Testis (tissue), 2 donors: ENCODE measurements at regions not wholly inside any gene's neighbourhood (a gene's known extent, or its start where the extent isn't known, plus 50 kb on each side); places are given as distances from the start of the nearest gene placed in this dataset.

Source experiments
- DNase-seq: peaks from one replicate; pipeline ENCODE4 v3.0.0-alpha.2; 2019
- H3K27ac ChIP-seq, 2 donors: fragments of 200-600 bp; sonication (generic); one replicate each; pipeline ENCODE4 v1.5.1; 2019
- H3K27me3 ChIP-seq: fragments of 200-600 bp; sonication (generic); one replicate; pipeline ENCODE4 v1.5.1; 2019
- H3K36me3 ChIP-seq: fragments of 200-600 bp; sonication (generic); one replicate; pipeline ENCODE4 v1.5.1; 2017; ENCODE audit warnings: low read depth; ENCODE audit errors: missing control alignments
- H3K4me1 ChIP-seq: fragments of 200-600 bp; sonication (generic); one replicate; pipeline ENCODE4 v1.5.1; 2019
- H3K4me3 ChIP-seq, 2 donors: fragments of 200-600 bp; sonication (generic); one replicate each; pipeline ENCODE4 v1.5.1; 2017 to 2019
- H3K9me3 ChIP-seq: fragments of 200-600 bp; sonication (generic); one replicate; pipeline ENCODE4 v1.5.1; 2017
- POLR2A ChIP-seq: fragments of 450-650 bp; IDR thresholded peaks from one replicate; pipeline ENCODE4 v1.6.1; 2017; ENCODE audit warnings: antibody characterized with exemption, mild to moderate bottlenecking, moderate library complexity
- WGBS, 2 donors: methylation state at CpG; one replicate each; pipeline ENCODE4 v1.1.5; 2018; 5-methylcytosine and 5-hydroxymethylcytosine counted together
- intact Hi-C: fragments of 100-400 bp; cut with DNase I; formaldehyde crosslinking; loops from one replicate; pipeline ENCODE4 v1.15.1; 2023; ENCODE audit warnings: low total_unique reads
- TF ChIP-seq, protein P1 (sequence below), 3 experiments: fragments of 450-650 bp in 2 of 3; fragments of 200-600 bp in 1 of 3; sonication (generic) in 1 of 3; IDR thresholded peaks; one replicate each; pipeline ENCODE4 v1.5.1; 2016 to 2019; ENCODE audit warnings: antibody characterized with exemption in 3 of 3, mild to moderate bottlenecking in 2 of 3, moderate library complexity in 1 of 3

DNA sequence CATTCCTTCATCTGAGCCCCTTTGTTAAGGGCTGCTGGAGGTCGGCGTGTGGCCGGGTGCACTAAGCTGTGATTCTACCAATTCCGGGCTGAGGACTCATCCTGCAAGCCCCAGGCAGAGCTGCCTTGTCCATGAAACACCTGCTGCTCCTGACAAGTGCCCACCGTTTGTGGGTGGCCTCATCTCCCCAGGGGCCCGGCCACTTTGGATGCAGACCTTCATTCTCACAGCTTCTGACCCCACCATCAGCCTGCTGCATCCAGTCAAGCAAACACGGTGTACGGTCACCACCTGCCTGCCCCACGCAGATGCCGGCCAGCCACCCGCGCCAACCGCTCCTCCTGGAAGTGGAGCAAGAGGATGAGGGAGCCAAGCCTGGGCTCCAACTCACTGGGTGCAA is 382.7 kb downstream of the THBS2 start:
- Histone ChIP-seq H3K27ac (no peak overlapping the region), H3K36me3 (no peaks in the 10 kb centered on the region), H3K27me3 (no peaks in the 10 kb centered on the region), H3K4me1 (no peaks in the 10 kb centered on the region), H3K4me3 (no peak overlapping the region), H3K9me3 (no peaks in the 10 kb centered on the region)
- DNase-seq, result no peak
- TF ChIP-seq POLR2A, result no peak
- TF ChIP-seq, protein P1, sequence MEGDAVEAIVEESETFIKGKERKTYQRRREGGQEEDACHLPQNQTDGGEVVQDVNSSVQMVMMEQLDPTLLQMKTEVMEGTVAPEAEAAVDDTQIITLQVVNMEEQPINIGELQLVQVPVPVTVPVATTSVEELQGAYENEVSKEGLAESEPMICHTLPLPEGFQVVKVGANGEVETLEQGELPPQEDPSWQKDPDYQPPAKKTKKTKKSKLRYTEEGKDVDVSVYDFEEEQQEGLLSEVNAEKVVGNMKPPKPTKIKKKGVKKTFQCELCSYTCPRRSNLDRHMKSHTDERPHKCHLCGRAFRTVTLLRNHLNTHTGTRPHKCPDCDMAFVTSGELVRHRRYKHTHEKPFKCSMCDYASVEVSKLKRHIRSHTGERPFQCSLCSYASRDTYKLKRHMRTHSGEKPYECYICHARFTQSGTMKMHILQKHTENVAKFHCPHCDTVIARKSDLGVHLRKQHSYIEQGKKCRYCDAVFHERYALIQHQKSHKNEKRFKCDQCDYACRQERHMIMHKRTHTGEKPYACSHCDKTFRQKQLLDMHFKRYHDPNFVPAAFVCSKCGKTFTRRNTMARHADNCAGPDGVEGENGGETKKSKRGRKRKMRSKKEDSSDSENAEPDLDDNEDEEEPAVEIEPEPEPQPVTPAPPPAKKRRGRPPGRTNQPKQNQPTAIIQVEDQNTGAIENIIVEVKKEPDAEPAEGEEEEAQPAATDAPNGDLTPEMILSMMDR (IDR thresholded peaks at IDR 0.05), result no peak
- intact Hi-C loops, result no loop called here
- WGBS, 2 donors, result 72 to 82% methylated on average over 12 to 13 of the region's 13 CpGs

- TF ChIP-seq POLR2A, result no peak
- TF ChIP-seq, protein P1 (IDR thresholded peaks at IDR 0.05), result no peak
- H3K27ac ChIP-seq, result no peak overlapping the region
- no peaks in the 10 kb centered on the region for H3K27me3 ChIP-seq
- WGBS, 2 donors, result 66 to 68% methylated on average over 11 to 23 of the region's 23 CpGs
- no peaks in the 10 kb centered on the region for H3K4me1 ChIP-seq
- no peaks in the 10 kb centered on the region for H3K9me3 ChIP-seq
- H3K4me3 ChIP-seq, result no peak overlapping the region
- H3K36me3 ChIP-seq, result no peaks in the 10 kb centered on the region
- intact Hi-C loops, result no loop called here
- DNase-seq, result no peak
Measured at GRCh38 chr6:168867247-168868102, 386.2 kb downstream of the THBS2 start.

- TF ChIP-seq, protein P1 (IDR thresholded peaks at IDR 0.05), result no peak
- no peak for TF ChIP-seq POLR2A
- Histone ChIP-seq H3K27ac (no peak overlapping the region), H3K27me3 (no peaks in the 10 kb centered on the region), H3K36me3 (no peaks in the 10 kb centered on the region), H3K9me3 (no peaks in the 10 kb centered on the region), H3K4me3 (no peak overlapping the region), H3K4me1 (no peaks in the 10 kb centered on the region)
- WGBS, 2 donors, result 83 to 88% methylated on average over 5 of the region's 5 CpGs
- no peak for DNase-seq
- intact Hi-C loops, result no loop called here
Measured at GRCh38 chr6:168866534-168866933, 387.1 kb downstream of the THBS2 start.

DNA sequence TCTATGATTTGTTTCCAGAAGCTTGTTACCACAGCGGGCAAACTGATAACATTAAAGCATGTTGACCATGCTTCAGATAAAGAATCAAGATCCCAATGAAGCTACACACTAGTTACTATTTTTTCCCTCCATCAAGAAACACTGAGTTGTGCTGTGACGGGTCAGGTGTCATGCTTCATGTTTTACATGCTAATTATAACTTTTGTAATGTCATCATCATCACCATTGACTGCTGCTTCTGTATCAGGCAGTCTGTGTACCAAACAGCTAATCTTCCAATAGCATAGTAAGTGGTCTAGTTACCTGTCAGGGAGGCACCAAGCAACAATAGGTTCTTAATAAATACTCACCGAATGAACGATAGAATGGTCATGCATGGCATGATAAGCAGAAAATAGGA is 388.1 kb downstream of the THBS2 start:
- 81 to 87% methylated on average over 4 of the region's 4 CpGs for WGBS, 2 donors
- H3K9me3 ChIP-seq, result no peaks in the 10 kb centered on the region
- TF ChIP-seq, protein P1 (IDR thresholded peaks at IDR 0.05), result no peak
- no peak for TF ChIP-seq POLR2A

More for the DNA sequence above, 388.1 kb downstream of the THBS2 start:
- no peak overlapping the region for H3K4me3 ChIP-seq
- DNase-seq, result no peak
- no peaks in the 10 kb centered on the region for H3K27me3 ChIP-seq
- no peaks in the 10 kb centered on the region for H3K36me3 ChIP-seq
- intact Hi-C loops, result no loop called here
- H3K27ac ChIP-seq, result no peak overlapping the region
- H3K4me1 ChIP-seq, result no peaks in the 10 kb centered on the region
